OCI-LY1 (cell line): ENCODE measurements at regions not wholly inside any gene's neighbourhood (a gene's known extent, or its start where the extent isn't known, plus 50 kb on each side); places are given as distances from the start of the nearest gene placed in this dataset.

Source experiments
- H2AFZ ChIP-seq: fragments of 200-600 bp; sonication (generic), shearing (Covaris generic); 2 replicates; pipeline ENCODE4 v1.6.0; 2014; ENCODE audit warnings: antibody characterized with exemption, mild to moderate bottlenecking, low read length
- H3F3A ChIP-seq: fragments of 200-600 bp; sonication (generic), shearing (Covaris generic); 2 replicates; pipeline ENCODE4 v1.6.0; 2014; ENCODE audit warnings: mild to moderate bottlenecking, antibody characterized with exemption, low read length, moderate library complexity; ENCODE audit not compliant: insufficient read depth
- H3K27ac ChIP-seq: fragments of 200-600 bp; sonication (generic); 2 replicates; pipeline ENCODE4 v1.5.1; 2014; ENCODE audit warnings: low read length, mixed run types, mild to moderate bottlenecking, low read depth; ENCODE audit not compliant: poor library complexity, severe bottlenecking
- H3K27me3 ChIP-seq: fragments of 200-600 bp; sonication (generic); 2 replicates; pipeline ENCODE4 v1.6.0; 2014; ENCODE audit warnings: antibody characterized with exemption, mild to moderate bottlenecking, low read length, moderate library complexity; ENCODE audit not compliant: insufficient read depth
- H3K36me3 ChIP-seq: fragments of 200-600 bp; sonication (generic); 2 replicates; pipeline ENCODE4 v1.6.1; 2014; ENCODE audit warnings: mild to moderate bottlenecking, antibody characterized with exemption, low read length, moderate library complexity, mixed read lengths; ENCODE audit not compliant: insufficient read depth
- H3K4me1 ChIP-seq: fragments of 200-600 bp; sonication (generic); 2 replicates; pipeline ENCODE4 v1.5.1; 2014; ENCODE audit warnings: mild to moderate bottlenecking, low read length, moderate library complexity; ENCODE audit not compliant: insufficient read depth, severe bottlenecking
- H3K4me2 ChIP-seq: fragments of 200-600 bp; sonication (generic), shearing (Covaris generic); 2 replicates; pipeline ENCODE4 v1.6.1; 2014; ENCODE audit warnings: low read length
- H3K4me3 ChIP-seq: fragments of 200-600 bp; sonication (generic); 2 replicates; pipeline ENCODE4 v1.5.1; 2014; ENCODE audit warnings: low read length, low read depth, mild to moderate bottlenecking, mixed read lengths; ENCODE audit not compliant: poor library complexity, severe bottlenecking
- H3K79me2 ChIP-seq: fragments of 200-600 bp; shearing (Covaris generic); 2 replicates; pipeline ENCODE4 v1.6.1; 2016; ENCODE audit warnings: mixed run types, low read length, mixed read lengths; ENCODE audit not compliant: insufficient read depth
- H3K9ac ChIP-seq: fragments of 200-600 bp; sonication (generic), shearing (Covaris generic); 2 replicates; pipeline ENCODE4 v1.6.1; 2014; ENCODE audit warnings: mild to moderate bottlenecking, low read length, mixed read lengths
- H3K9me2 ChIP-seq: fragments of 200-600 bp; sonication (generic), shearing (Covaris generic); 2 replicates; pipeline ENCODE4 v1.6.1; 2014; ENCODE audit warnings: low read depth, mild to moderate bottlenecking, low read length, mixed read lengths
- H3K9me3 ChIP-seq: fragments of 200-600 bp; shearing (Covaris generic); 2 replicates; pipeline ENCODE4 v1.6.1; 2014; ENCODE audit warnings: low read length, mixed read lengths
- H4K20me1 ChIP-seq: fragments of 200-600 bp; sonication (generic), shearing (Covaris generic); 2 replicates; pipeline ENCODE4 v1.6.0; 2016; ENCODE audit warnings: mild to moderate bottlenecking, low read length; ENCODE audit not compliant: insufficient read depth
- CTCF ChIP-seq: fragments of 200-600 bp; sonication (generic), shearing (Covaris generic); IDR thresholded peaks from 2 replicates; pipeline ENCODE4 v1.5.1; 2017; ENCODE audit warnings: mild to moderate bottlenecking, antibody characterized with exemption, low read length, moderate library complexity, mixed read lengths
- EZH2 ChIP-seq: fragments of 200-600 bp; sonication (generic), shearing (Covaris generic); IDR thresholded peaks from 2 replicates; pipeline ENCODE4 v1.8.0; 2017; ENCODE audit warnings: borderline replicate concordance, mixed run types, mild to moderate bottlenecking, antibody characterized with exemption, low read length, moderate library complexity, mixed read lengths

GRCh38 chr6:120514544-120514943 is 819.7 kb downstream of the TBC1D32 start:
- H3K79me2 ChIP-seq: no peaks in the 10 kb centered on the region

GRCh38 chr6:120511712-120512111 is 822.6 kb downstream of the TBC1D32 start:
- no peaks in the 10 kb centered on the region for H3K36me3 ChIP-seq
- no peaks in the 10 kb centered on the region for H3K27me3 ChIP-seq
- H3K9ac ChIP-seq: no peak overlapping the region
- no peaks in the 10 kb centered on the region for H3K79me2 ChIP-seq
- no peaks in the 10 kb centered on the region for H3K4me1 ChIP-seq
- H2AFZ ChIP-seq: no peak overlapping the region
- H4K20me1 ChIP-seq: no peaks in the 10 kb centered on the region
- no peak for TF ChIP-seq CTCF
- no peak for TF ChIP-seq EZH2
- H3K4me3 ChIP-seq: no peak overlapping the region
- H3F3A ChIP-seq: no peaks in the 10 kb centered on the region
- no peak overlapping the region for H3K27ac ChIP-seq
- no peaks in the 10 kb centered on the region for H3K9me2 ChIP-seq
- H3K4me2 ChIP-seq: no peak overlapping the region
- no peaks in the 10 kb centered on the region for H3K9me3 ChIP-seq

More at GRCh38 chr6:120514544-120514943, 819.7 kb downstream of the TBC1D32 start:
- H3K4me1 ChIP-seq: no peaks in the 10 kb centered on the region
- no peak overlapping the region for H3K9ac ChIP-seq
- H3K9me2 ChIP-seq: no peaks in the 10 kb centered on the region
- no peak overlapping the region for H2AFZ ChIP-seq
- no peak for TF ChIP-seq EZH2
- TF ChIP-seq CTCF: no peak
- no peaks in the 10 kb centered on the region for H3K27me3 ChIP-seq
- H4K20me1 ChIP-seq: no peaks in the 10 kb centered on the region
- H3K4me3 ChIP-seq: no peak overlapping the region
- H3K36me3 ChIP-seq: no peaks in the 10 kb centered on the region
- no peak overlapping the region for H3K4me2 ChIP-seq
- H3F3A ChIP-seq: no peaks in the 10 kb centered on the region
- no peak overlapping the region for H3K27ac ChIP-seq
- H3K9me3 ChIP-seq: no peaks in the 10 kb centered on the region

GRCh38 chr6:120498711-120499110 is 835.6 kb downstream of the TBC1D32 start:
- no peak overlapping the region for H3K27ac ChIP-seq
- no peak overlapping the region for H3K4me3 ChIP-seq
- H3K9me3 ChIP-seq: no peaks in the 10 kb centered on the region
- H2AFZ ChIP-seq: no peak overlapping the region
- H3K9me2 ChIP-seq: no peaks in the 10 kb centered on the region
- no peaks in the 10 kb centered on the region for H3F3A ChIP-seq
- no peaks in the 10 kb centered on the region for H3K36me3 ChIP-seq
- no peaks in the 10 kb centered on the region for H3K4me1 ChIP-seq
- no peaks in the 10 kb centered on the region for H3K79me2 ChIP-seq
- H3K4me2 ChIP-seq: no peak overlapping the region
- H3K27me3 ChIP-seq: no peaks in the 10 kb centered on the region
- no peak for TF ChIP-seq EZH2
- no peak for TF ChIP-seq CTCF
- H3K9ac ChIP-seq: no peak overlapping the region
- no peaks in the 10 kb centered on the region for H4K20me1 ChIP-seq
